NCI-H146 treated with DMSO at 0.1 percent for 48 hours (cell line): ENCODE measurements at regions not wholly inside any gene's neighbourhood (a gene's known extent, or its start where the extent isn't known, plus 50 kb on each side); places are given as distances from the start of the nearest gene placed in this dataset.

Experiments used
- DNase-seq: peaks from one replicate; lab custom pipeline; 2025; ENCODE audit not compliant: unreplicated experiment; lab: John Stamatoyannopoulos, UW

DNA sequence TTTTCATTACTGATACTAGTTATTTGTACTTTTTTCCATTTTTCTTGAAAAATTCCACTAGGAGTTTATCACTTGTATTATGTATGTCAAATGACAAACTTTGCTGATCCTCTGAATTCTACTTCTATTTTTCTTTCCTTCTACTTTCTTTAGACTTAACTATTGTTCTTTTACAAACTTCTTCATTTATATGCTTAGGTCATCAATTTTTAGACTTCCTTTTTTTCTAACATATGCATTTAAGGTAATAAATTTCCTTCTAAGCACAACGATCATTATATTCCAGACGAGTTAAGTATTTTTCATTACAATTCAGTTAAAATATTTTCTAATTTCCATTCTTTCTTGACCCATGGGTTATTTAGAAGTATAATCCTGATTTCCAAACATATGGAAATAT, 240.8 kb downstream of the NHLRC3 start:
- DNase-seq: no peak

DNA sequence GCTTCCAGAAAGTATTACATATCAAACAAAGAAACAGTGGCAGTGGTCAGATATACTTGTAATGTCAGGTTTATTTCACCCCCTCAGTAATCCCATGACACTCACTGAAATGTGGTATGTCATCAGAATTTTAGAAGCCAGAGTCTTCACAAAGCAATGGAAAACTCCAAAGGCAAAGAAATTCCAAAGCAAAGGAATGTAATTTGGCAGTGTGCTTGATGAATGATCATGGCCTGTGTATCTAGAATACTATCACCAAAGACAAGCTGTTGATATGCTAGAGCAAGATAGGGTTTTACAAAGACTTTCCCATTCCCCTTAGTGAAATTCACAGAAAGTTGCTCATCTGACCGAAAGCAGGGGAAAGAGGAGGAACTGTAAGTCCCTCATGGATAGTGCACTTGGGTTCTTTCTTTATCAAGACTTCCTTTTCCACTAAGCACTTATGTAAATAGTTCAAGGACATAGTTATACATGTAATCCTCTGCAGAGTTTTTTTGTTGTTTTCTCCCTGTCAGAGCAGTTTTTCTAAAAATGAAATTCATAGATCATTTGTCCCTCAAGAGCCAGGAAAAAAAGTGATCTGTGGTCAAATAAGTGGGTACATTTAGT, 243.4 kb downstream of the NHLRC3 start:
- DNase-seq: no peak

DNA sequence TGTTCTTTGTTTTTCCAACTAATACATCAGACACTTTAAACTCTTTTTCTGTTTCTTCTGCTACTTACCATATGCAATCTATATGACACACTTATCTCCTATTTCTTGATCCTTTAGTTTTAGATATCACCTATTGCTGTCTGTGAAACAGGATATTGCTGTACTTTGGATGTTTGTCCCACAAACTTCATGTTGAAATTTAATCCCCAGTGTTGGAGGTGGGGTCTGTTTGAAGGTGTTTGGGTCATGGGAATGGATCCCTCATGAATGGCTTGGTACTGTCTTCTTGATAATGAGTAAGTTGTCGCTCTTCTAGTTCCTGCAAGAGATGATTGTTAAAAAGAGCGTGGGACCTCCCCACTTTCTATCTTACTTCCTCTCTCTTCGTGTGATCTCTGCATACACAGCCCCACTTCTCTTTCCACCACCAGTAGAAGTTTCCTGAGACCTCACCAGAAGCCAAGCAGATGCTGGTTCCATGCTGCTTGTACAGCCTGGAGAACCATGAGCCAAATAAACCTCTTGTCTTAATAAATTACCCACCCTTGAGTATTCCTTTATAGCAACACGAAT, 244.2 kb downstream of the NHLRC3 start:
- no peak for DNase-seq

- no peak for DNase-seq
Observed at GRCh38 chr13:39283072-39283471, 244.8 kb downstream of the NHLRC3 start.

- no peak for DNase-seq
Observed at GRCh38 chr13:39284801-39285388, 246.6 kb downstream of the NHLRC3 start.
